ENCODE measurements at regions not wholly inside any gene's neighbourhood (a gene's known extent, or its start where the extent isn't known, plus 50 kb on each side); places are given as distances from the start of the nearest gene placed in this dataset.

DNA sequence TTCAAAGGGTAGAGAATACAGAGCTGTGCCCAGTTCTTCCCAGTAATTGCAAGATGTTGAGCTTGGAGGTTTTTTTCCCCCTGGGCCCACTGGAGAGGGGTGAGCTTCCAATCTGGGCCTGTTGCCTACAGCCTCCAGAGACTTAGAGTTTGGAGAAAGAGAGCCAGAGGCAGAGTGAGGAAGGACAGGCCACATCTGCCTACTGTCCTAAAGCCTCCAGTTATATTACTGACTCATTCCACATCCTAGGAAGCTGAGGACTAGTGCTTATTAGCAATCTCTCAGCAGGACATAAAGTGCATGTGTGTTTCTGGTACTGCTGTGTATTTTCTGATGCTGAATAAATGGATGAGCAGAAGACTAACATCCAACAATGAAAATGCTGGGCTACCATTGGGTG, 181.0 kb upstream of the MAMLD1 start:
- Histone ChIP-seq H3K9me3 (no peaks in the 10 kb centered on the region), H3K36me3 (no peaks in the 10 kb centered on the region), H3K4me3 (no peak overlapping the region), H3K27me3 (no peaks in the 10 kb centered on the region), H3K4me1 (no peaks in the 10 kb centered on the region), H3K27ac (no peak overlapping the region)
- TF ChIP-seq, protein P1, sequence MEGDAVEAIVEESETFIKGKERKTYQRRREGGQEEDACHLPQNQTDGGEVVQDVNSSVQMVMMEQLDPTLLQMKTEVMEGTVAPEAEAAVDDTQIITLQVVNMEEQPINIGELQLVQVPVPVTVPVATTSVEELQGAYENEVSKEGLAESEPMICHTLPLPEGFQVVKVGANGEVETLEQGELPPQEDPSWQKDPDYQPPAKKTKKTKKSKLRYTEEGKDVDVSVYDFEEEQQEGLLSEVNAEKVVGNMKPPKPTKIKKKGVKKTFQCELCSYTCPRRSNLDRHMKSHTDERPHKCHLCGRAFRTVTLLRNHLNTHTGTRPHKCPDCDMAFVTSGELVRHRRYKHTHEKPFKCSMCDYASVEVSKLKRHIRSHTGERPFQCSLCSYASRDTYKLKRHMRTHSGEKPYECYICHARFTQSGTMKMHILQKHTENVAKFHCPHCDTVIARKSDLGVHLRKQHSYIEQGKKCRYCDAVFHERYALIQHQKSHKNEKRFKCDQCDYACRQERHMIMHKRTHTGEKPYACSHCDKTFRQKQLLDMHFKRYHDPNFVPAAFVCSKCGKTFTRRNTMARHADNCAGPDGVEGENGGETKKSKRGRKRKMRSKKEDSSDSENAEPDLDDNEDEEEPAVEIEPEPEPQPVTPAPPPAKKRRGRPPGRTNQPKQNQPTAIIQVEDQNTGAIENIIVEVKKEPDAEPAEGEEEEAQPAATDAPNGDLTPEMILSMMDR (IDR thresholded peaks at IDR 0.05) = no peak
- no peak for TF ChIP-seq POLR2A (IDR thresholded peaks at IDR 0.05)
- TF ChIP-seq POLR2AphosphoS5 (IDR thresholded peaks at IDR 0.05) = no peak
- no peak for TF ChIP-seq EP300 (IDR thresholded peaks at IDR 0.05)
- DNase-seq (ENCODE audit: low spot score in 2 of 2) = no peak

DNA sequence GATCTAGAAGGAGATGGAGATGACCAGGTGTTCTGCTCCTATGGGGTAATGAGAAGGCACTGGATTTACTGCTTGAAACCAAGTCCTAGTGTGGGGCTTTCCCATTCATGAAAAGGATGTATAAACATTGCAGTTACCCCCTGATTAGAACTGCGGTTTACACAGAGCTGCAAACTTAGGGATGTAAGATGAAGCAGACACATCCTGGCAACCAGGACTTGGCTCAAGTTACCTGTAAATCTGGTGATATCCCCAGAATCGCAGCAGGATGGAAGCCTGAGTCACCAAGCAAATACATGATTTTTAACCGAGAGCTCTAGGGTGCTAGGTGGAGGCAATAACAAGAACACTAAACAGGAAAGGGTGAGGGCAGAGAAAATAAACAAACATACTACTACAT, 178.6 kb upstream of the MAMLD1 start:
- 86% methylated on average over 3 of the region's 3 CpGs for WGBS
- no peaks in the 10 kb centered on the region for H3K36me3 ChIP-seq
- H3K9me3 ChIP-seq = no peaks in the 10 kb centered on the region
- TF ChIP-seq EP300 (IDR thresholded peaks at IDR 0.05) = no peak
- TF ChIP-seq, protein P1 (IDR thresholded peaks at IDR 0.05) = no peak
- no peak for TF ChIP-seq POLR2AphosphoS5 (IDR thresholded peaks at IDR 0.05)
- no peak for TF ChIP-seq POLR2A (IDR thresholded peaks at IDR 0.05)
- no peaks in the 10 kb centered on the region for H3K4me1 ChIP-seq
- no peaks in the 10 kb centered on the region for H3K27me3 ChIP-seq
- no peak for DNase-seq (ENCODE audit: low spot score in 2 of 2)
- no peak overlapping the region for H3K4me3 ChIP-seq
- no peak overlapping the region for H3K27ac ChIP-seq

DNA sequence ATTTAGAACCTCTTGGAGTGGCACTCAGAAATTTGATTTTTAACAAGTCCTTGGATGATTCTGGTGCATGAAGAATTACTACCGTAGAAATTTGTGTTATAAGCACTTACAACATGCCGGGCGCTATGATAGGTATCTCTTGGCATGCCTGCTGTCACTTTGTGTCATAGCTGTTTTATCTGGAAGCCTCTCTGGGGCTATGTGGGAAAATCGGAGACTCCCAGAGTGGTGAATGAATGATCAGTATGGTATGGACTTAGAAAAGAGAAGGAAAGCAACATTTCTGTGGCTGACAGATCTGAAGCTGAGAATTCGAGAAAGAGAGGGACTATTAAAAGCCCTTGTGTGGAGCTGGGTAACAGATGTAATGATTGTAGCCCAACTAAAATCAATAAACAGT, 177.4 kb upstream of the MAMLD1 start:
- DNase-seq (ENCODE audit: low spot score in 2 of 2) = no peak
- H3K27ac ChIP-seq = no peak overlapping the region
- WGBS = 83% methylated on average over 5 of the region's 5 CpGs
- H3K27me3 ChIP-seq = no peaks in the 10 kb centered on the region
- no peaks in the 10 kb centered on the region for H3K36me3 ChIP-seq
- H3K4me1 ChIP-seq = no peaks in the 10 kb centered on the region
- no peak overlapping the region for H3K4me3 ChIP-seq
- no peak for TF ChIP-seq EP300 (IDR thresholded peaks at IDR 0.05)
- TF ChIP-seq, protein P1 (IDR thresholded peaks at IDR 0.05) = no peak
- TF ChIP-seq POLR2A (IDR thresholded peaks at IDR 0.05) = no peak
- no peak for TF ChIP-seq POLR2AphosphoS5 (IDR thresholded peaks at IDR 0.05)
- no peaks in the 10 kb centered on the region for H3K9me3 ChIP-seq

DNA sequence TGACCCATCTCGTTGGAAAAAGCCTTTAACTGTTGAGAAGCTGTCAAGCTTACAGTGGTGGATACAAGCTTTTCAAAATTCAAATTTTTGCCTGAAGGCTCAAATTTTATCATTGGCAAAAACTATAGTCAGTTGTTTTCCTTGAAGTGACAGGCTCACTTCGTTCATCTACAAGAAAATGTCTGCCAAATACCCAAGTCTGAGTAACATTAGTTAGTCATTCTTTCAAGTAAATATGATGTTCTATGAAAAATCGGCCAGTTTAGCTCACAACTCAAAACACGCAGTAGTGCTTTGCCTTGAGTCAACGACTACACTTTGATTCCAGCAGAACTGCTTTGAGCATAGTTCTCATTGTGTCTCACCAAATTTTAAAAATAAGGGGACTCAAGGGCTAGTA, 170.3 kb upstream of the MAMLD1 start:
- Histone ChIP-seq H3K4me3 (no peak overlapping the region), H3K27me3 (no peaks in the 10 kb centered on the region), H3K9me3 (no peaks in the 10 kb centered on the region), H3K4me1 (no peaks in the 10 kb centered on the region), H3K27ac (no peak overlapping the region), H3K36me3 (no peaks in the 10 kb centered on the region)
- WGBS = 59% methylated on average over 5 of the region's 5 CpGs
- TF ChIP-seq POLR2A (IDR thresholded peaks at IDR 0.05) (no peak), EP300 (IDR thresholded peaks at IDR 0.05) (no peak), POLR2AphosphoS5 (IDR thresholded peaks at IDR 0.05) (no peak)
- TF ChIP-seq, protein P1 (IDR thresholded peaks at IDR 0.05) = no peak
- no peak for DNase-seq (ENCODE audit: low spot score in 2 of 2)

DNA sequence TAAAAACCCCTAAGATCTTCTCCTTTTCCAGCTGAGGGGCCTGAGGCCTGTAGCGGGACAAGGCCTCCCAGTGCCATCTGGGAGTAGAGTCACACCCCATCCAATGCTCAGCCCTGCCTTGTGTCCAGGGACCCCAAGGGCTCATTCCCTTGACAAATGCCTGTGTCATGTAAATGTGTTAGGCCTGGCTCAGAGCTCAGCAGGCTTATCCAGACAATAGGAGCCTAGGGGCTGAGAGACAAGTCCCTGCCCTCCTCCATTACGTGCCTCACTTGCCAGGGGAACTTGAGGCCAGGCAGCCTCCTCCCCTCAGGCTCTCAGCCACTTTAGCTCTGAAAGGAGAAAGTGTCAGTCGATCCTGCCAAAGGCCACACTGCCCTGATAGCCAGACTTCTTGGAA, 166.8 kb upstream of the MAMLD1 start:
- TF ChIP-seq, protein P1 (IDR thresholded peaks at IDR 0.05) = no peak
- no peak for TF ChIP-seq POLR2AphosphoS5 (IDR thresholded peaks at IDR 0.05)
- no peak for TF ChIP-seq POLR2A (IDR thresholded peaks at IDR 0.05)
- no peak for TF ChIP-seq EP300 (IDR thresholded peaks at IDR 0.05)
- WGBS = 73% methylated on average over 3 of the region's 3 CpGs
- no peak overlapping the region for H3K4me3 ChIP-seq

More for the DNA sequence above, 166.8 kb upstream of the MAMLD1 start:
- no peak for DNase-seq (ENCODE audit: low spot score in 2 of 2)
- H3K27me3 ChIP-seq = no peaks in the 10 kb centered on the region
- H3K27ac ChIP-seq = no peak overlapping the region
- H3K9me3 ChIP-seq = no peaks in the 10 kb centered on the region
- H3K36me3 ChIP-seq = no peaks in the 10 kb centered on the region
- peaks cover 3% of the 10 kb centered on the region for H3K4me1 ChIP-seq
